ENCODE measurements at regions not wholly inside any gene's neighbourhood (a gene's known extent, or its start where the extent isn't known, plus 50 kb on each side); places are given as distances from the start of the nearest gene placed in this dataset.

DNA sequence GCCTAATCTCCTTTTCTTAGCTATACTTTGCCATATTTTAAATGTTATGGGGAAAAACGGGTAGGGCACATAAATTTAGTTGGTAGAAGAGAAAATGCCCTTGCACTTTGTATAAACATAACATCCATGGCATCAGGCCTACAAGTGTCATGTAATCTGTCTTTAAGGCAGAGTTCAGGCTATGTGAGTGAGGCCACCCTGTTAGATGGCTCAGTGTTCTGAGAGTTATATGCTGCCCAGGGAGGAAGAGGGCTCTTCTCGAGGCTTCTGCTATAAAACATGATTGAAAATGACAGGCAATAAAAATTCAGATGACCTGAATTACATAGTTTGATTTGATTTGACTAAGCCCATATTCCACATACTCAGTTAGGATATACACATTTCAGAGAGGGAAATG, 553.6 kb upstream of the MAP3K7 start:
- no peak for DNase-seq

- no peak for DNase-seq
These were observed 550.4 kb upstream of the MAP3K7 start for GRCh38 chr6:91137286-91137685.

GRCh38 chr6:91135406-91136103, 548.7 kb upstream of the MAP3K7 start:
- DNase-seq, result no peak

- no peak for DNase-seq
These were observed 545.6 kb upstream of the MAP3K7 start for GRCh38 chr6:91132461-91132860.

DNA sequence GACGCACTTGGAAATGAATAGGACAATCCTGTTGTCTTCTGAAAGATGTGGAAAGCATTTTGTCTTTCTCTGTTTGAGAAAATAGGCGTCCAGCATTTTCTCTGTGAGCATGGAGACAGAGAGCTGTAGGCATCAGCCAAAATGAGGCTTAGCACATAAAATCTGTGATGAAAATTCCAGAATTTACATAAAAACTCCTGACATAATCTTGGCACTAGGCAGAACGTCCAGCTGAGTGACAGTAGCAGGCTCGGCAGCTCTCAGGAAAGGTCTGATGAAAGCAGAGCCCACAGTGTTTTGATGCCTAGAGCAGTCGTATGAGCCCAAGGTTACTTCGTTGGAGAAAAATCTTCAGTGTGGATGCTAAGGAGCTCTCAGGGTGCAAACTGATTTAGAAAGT, 543.3 kb upstream of the MAP3K7 start:
- DNase-seq, result peak in 1 of 3 donors; percentile 3

DNA sequence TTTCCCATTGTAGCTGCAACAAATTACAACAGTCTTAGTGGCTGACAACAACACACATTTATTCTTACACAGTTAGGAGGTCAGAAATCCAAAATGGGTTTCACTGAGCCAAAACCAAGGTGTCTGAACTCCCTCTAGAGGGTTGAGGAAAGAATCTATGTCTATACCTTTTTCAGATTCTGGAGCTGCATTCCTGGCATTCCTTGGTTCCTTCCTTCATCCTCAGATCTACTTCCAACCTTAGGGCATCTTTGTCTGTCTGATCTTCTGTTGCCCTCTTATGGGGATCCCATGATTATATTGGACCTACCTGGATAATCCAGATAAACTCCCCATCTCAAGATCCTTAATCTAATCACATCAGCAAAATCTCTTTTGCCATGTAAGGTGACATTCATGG, 540.9 kb upstream of the MAP3K7 start:
- DNase-seq, result no peak

DNA sequence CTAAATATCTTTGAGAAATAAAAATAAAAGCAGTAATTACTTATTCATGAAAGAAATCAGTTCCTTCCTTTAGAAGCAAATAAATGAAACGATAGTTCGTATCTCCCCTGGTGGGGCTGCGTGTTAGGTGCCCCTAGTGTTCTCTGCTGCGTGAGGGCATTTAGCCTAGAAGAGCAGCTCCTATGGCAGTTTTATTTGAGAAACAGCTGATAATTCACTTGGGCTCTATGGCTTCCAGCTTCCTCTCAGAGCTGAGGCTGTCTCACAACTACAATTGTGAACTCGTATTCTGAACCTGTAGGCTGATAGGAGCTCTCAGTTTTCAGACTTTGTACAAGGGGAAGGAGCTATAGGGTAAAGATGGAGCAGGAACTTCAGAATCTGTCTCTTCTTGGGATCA, 540.0 kb upstream of the MAP3K7 start:
- no peak for DNase-seq

DNA sequence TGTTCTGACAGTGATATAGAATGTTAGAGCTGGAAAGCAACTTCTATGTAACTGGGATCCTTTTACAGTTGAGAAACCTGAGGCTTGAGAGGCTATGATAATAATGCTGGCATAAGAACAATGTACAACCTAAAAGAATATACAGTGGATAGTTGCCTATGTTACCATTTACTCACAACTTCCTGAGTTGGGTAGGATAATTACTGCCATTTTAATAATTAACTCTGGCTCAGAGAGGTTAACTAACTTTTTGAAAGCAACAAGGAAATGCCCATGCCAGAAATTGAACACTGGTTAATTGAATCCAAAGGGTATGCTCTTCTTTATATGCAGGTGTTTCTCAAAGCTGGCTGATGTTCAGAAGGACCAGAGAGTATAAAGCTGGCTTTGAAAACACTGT, 530.7 kb upstream of the MAP3K7 start:
- no peak for DNase-seq

DNA sequence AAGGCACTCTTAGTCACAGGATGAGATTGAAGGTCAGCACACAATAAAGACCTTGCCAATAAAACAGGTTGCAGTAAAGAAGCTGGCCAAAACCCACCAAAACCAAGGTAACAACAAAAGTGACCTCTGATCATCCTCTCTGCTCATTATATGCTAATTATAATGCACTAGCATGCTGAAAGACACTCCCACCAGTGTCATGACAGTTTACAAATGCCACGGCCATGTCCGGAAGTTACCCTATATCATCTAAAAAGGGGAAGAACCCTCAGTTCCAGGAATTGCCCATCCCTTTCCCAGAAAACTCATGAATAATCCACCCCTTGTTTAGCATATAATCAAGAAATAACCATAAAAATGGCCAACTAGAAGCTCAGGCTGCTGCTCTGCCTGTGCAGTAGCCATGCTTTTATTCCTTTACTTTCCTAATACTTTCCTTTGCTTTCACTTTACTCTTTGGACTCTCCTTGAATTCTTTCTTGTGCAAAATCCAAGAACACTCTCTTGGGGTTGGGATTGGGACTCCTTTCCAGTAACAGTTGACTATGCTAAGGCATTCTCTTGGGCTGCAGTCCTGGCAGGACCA, 527.3 kb upstream of the MAP3K7 start:
- no peak for DNase-seq

DNA sequence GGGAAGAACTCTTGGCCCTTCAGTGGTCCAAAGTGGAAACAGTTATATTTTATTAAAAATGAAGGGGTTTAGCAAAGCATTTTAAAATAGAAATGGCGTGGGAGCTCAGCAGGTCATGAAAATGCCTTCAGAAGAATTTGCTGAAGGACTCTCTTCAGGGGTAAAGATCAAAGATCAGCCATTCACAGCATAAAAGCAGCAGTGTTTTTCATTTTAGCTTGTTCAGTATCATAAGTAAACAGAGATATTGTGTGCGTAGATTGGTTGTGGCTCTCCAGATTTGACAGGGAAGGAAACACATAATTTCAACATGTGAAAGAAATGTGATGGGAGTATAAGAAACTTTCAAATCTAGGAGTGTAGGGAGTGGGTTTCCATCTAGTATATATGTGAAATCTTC, 519.2 kb upstream of the MAP3K7 start:
- no peak for DNase-seq

DNA sequence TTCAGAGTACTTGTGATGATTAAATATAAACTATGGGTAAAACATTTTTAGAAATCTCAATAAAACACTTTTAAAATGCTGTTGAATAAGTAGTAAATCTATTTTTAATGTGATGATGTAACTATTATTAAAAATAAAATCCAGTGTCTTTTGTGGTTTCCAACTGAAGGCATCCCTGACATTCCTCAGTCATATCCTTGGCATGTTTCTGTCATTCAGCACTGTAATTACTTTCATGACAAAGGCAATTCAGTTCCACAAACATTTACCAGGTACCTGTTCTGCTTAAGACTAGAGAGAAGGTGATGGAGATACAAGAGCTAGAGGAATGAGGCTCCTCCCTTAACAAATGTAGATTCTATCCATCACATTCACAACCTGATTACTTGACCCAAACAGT, 518.7 kb upstream of the MAP3K7 start:
- no peak for DNase-seq

- DNase-seq, result no peak
These were observed 512.6 kb upstream of the MAP3K7 start for GRCh38 chr6:91099479-91099878.

- no peak for DNase-seq
These were observed 511.1 kb upstream of the MAP3K7 start for GRCh38 chr6:91098006-91098405.

DNA sequence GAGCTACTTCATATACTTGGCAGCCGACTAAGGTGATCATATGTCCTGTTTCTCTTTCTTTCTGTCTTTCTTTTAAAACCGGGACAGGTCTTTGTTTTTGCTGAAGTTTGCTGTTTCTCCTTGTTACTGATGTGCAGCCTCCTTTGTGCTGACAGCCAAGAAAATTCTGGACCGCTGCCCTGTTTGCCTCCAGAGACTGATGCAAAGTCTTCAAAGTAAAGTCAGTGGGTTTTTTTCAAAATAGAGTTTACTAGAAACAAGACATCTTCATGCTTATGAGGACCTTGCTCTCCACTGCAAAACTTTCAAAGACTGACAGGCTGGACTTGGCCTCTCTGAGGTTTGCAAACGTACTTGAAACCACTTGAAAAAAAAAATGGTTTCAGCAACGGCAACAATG, 510.5 kb upstream of the MAP3K7 start:
- DNase-seq, result peak; percentile 57 to 86 (median 71)

DNA sequence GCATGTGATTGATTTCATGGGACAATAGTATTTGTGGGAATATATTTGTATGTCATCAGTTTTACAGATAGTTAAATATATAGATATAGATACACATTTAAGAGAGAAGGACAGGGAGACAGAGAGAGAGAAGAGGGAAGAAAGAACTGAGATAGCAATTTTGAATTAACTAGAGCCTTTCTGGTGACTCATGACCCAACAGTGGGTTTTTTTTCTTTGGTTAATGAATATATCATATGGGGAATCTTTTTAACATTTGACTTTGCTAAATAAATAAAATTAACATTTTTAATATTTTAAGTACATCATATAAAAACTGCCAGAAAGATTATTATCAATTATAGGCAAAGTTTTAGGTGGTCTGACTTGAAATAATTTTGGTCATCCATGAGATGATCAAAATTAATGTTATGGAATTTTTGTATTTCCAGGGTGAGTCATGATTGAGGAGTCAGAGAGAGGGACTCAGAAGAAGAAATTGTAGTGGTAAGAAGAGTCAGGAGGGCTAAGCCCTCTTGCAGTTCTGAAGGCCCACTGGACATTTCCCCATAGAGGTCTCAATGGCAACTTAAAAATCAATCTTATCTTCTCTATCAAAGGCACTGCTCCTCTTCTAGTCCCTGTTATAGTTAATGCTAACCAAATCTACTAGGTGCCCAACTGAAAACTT, 508.1 kb upstream of the MAP3K7 start:
- DNase-seq, result no peak

- DNase-seq, result no peak
These were observed 507.5 kb upstream of the MAP3K7 start for GRCh38 chr6:91094341-91094740.

DNA sequence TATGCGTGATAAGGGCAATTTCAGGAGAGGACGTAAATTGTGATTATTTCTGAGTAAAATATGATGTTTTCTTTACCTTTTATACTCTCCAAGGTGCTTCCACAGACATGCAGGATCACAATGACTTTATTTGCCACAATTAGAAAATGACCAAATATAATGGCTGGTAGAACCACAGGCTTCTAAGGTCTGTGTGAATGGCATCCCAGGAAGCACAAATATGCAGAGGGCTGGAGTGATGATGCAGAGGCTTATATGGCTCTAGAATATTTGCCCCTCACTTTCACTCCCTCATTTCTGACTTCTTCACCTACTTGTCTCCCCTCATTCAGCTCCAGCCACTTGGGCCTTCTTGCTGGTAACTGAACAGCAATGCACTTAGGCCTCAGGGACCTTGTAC, 502.1 kb upstream of the MAP3K7 start:
- DNase-seq, result no peak

GRCh38 chr6:91088515-91088914, 501.6 kb upstream of the MAP3K7 start:
- no peak for DNase-seq

DNA sequence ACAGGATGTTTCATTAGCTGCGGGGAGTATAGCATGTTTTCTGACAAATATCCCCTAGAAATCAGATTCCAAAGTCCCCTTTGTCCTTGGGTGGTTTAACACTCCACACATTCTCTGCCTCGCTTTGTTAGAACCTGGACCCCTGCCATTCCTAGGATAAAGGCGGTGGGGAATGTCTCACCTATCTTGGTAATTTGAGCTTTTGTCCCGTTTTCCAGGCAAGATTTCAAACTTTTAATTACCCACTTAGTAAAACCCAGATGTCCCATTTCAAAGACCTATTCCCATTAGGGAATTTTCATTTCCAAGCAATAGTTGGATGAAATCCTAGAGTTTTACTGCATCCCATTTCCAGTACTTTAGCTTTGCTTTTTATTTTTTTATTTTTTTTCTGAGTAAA, 501.0 kb upstream of the MAP3K7 start:
- DNase-seq, result peak in 1 of 3 donors; percentile 65

- DNase-seq, result peak in 1 of 3 donors; percentile 38
These were observed 496.3 kb upstream of the MAP3K7 start for GRCh38 chr6:91083211-91083610.

DNA sequence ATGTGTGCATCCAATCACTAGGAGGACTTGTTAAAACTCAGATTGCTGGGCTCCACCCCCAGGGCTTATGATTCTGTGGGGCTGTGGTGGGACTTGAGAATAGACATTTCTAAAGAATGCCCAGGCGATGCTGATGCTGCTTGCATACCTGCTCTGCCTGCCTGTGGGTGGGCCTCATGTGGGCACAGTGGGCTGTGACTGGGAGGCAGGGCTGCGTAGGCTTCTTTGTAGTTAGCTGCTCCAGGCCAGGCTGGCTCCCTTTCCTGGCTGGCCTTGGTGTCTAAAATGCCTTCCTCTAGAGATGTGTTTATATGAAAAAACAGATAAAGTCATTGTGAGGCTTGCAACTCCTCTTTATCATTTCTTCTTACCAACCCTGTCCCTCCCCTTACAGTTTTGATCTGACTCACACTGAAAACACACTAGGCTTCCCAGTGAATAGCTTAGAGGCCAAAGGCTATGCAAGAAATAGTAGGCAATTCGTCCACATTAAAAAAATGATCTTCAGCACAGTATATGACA, 495.5 kb upstream of the MAP3K7 start:
- DNase-seq, result no peak

GRCh38 chr6:91081452-91082067, 494.7 kb upstream of the MAP3K7 start:
- DNase-seq, result peak; percentile 67 to 87 (median 69)

- DNase-seq, result no peak
These were observed 494.0 kb upstream of the MAP3K7 start for GRCh38 chr6:91080871-91081270.
